ENCODE measurements at regions not wholly inside any gene's neighbourhood (a gene's known extent, or its start where the extent isn't known, plus 50 kb on each side); places are given as distances from the start of the nearest gene placed in this dataset.

- TF ChIP-seq CTCF (conservative IDR thresholded peaks at IDR 0.05) (no peak), EZH2 (IDR thresholded peaks at IDR 0.05; ENCODE audit: low read depth) (no peak)
Measured at GRCh38 chr1:47662068-47662467, 224.2 kb downstream of the FOXD2 start.
